Sigmoid colon (tissue), 3 donors: ENCODE measurements at regions not wholly inside any gene's neighbourhood (a gene's known extent, or its start where the extent isn't known, plus 50 kb on each side); places are given as distances from the start of the nearest gene placed in this dataset.

ENCODE experiments used
- CTCF ChIP-seq, 4 experiments: fragments of 450-650 bp in 3 of 4; fragments of 200-600 bp in 1 of 4; IDR thresholded peaks; one replicate each; pipeline ENCODE4 v1.5.1; 2016 to 2019; ENCODE audit warnings: antibody characterized with exemption in 4 of 4, mild to moderate bottlenecking in 3 of 4, moderate library complexity in 2 of 4
- POLR2A ChIP-seq, 2 donors: fragments of 450-650 bp; IDR thresholded peaks; one replicate each; pipeline ENCODE4 v1.6.1; 2016; ENCODE audit warnings: antibody characterized with exemption in 2 of 2, mild to moderate bottlenecking in 2 of 2, moderate library complexity in 2 of 2

- TF ChIP-seq CTCF (IDR thresholded peaks at IDR 0.05) (no peak), POLR2A (IDR thresholded peaks at IDR 0.05) (no peak)
Observed at GRCh38 chr5:133850811-133851210, 117.6 kb downstream of the C5orf15 start.
